Kasumi-1 (cell line): ENCODE measurements at regions not wholly inside any gene's neighbourhood (a gene's known extent, or its start where the extent isn't known, plus 50 kb on each side); places are given as distances from the start of the nearest gene placed in this dataset.

ENCODE experiments used
- DNase-seq, 2 experiments: peaks; one replicate each; lab custom pipeline; 2025; lab: John Stamatoyannopoulos, UW

GRCh38 chr20:21956591-21956990 is 251.1 kb downstream of the PAX1 start:
- no peak for DNase-seq

GRCh38 chr20:21947406-21947805 is 241.9 kb downstream of the PAX1 start:
- DNase-seq: no peak

- DNase-seq: no peak
Measured at GRCh38 chr20:21944227-21944626, 238.8 kb downstream of the PAX1 start.

- no peak for DNase-seq
Measured at GRCh38 chr20:21941941-21942805, 236.7 kb downstream of the PAX1 start.

GRCh38 chr20:21936720-21937380 is 231.4 kb downstream of the PAX1 start:
- no peak for DNase-seq

- no peak for DNase-seq
Measured at GRCh38 chr20:21936261-21936660, 230.8 kb downstream of the PAX1 start.

GRCh38 chr20:21933526-21933925 is 228.1 kb downstream of the PAX1 start:
- DNase-seq: no peak

GRCh38 chr20:21921251-21921650 is 215.8 kb downstream of the PAX1 start:
- DNase-seq: no peak

GRCh38 chr20:21920211-21920610 is 214.7 kb downstream of the PAX1 start:
- DNase-seq: no peak

GRCh38 chr20:21918398-21918797 is 212.9 kb downstream of the PAX1 start:
- no peak for DNase-seq

GRCh38 chr20:21902391-21902790 is 196.9 kb downstream of the PAX1 start:
- DNase-seq: no peak

- no peak for DNase-seq
Measured at GRCh38 chr20:21901470-21902275, 196.2 kb downstream of the PAX1 start.

- DNase-seq: no peak
Measured at GRCh38 chr20:21900431-21900830, 195.0 kb downstream of the PAX1 start.

- no peak for DNase-seq
Measured at GRCh38 chr20:21874921-21875320, 169.5 kb downstream of the PAX1 start.

- no peak for DNase-seq
Measured at GRCh38 chr20:21874127-21874526, 168.7 kb downstream of the PAX1 start.

- no peak for DNase-seq
Measured at GRCh38 chr20:21873291-21873690, 167.8 kb downstream of the PAX1 start.

GRCh38 chr20:21867811-21868210 is 162.3 kb downstream of the PAX1 start:
- DNase-seq: no peak

GRCh38 chr20:21867353-21867752 is 161.9 kb downstream of the PAX1 start:
- DNase-seq: no peak

GRCh38 chr20:21862956-21863355 is 157.5 kb downstream of the PAX1 start:
- DNase-seq: no peak

GRCh38 chr20:21862259-21862946 is 156.9 kb downstream of the PAX1 start:
- DNase-seq: no peak

GRCh38 chr20:21840991-21841390 is 135.5 kb downstream of the PAX1 start:
- DNase-seq: no peak

GRCh38 chr20:21839982-21840381 is 134.5 kb downstream of the PAX1 start:
- DNase-seq: no peak
